ENCODE measurements at regions not wholly inside any gene's neighbourhood (a gene's known extent, or its start where the extent isn't known, plus 50 kb on each side); places are given as distances from the start of the nearest gene placed in this dataset.

DNA sequence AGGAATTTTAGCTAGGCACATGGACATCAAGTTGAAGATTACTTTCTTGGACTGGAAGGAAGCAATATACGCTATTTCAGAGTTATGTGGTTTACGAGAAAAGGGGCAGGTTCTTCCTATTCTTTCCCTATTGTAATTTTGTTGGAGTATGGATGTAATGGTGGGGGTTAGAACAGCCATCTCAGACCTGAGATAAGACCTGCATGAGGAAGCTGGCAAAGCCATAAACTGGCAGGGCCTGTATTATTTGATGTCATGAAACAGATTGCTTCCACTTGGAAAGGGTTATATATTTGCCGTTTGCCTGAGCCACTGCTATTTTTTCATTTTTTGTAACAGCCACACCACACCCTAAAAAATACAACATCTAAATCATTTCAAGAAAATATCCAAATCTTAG is 220.5 kb upstream of the MAGI2 start:
- TF ChIP-seq, protein P1, sequence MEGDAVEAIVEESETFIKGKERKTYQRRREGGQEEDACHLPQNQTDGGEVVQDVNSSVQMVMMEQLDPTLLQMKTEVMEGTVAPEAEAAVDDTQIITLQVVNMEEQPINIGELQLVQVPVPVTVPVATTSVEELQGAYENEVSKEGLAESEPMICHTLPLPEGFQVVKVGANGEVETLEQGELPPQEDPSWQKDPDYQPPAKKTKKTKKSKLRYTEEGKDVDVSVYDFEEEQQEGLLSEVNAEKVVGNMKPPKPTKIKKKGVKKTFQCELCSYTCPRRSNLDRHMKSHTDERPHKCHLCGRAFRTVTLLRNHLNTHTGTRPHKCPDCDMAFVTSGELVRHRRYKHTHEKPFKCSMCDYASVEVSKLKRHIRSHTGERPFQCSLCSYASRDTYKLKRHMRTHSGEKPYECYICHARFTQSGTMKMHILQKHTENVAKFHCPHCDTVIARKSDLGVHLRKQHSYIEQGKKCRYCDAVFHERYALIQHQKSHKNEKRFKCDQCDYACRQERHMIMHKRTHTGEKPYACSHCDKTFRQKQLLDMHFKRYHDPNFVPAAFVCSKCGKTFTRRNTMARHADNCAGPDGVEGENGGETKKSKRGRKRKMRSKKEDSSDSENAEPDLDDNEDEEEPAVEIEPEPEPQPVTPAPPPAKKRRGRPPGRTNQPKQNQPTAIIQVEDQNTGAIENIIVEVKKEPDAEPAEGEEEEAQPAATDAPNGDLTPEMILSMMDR (IDR thresholded peaks at IDR 0.05): no peak
- TF ChIP-seq POLR2A (IDR thresholded peaks at IDR 0.05): no peak

Data from Peyer's patch (tissue), 4 donors.